Activated T-helper 1 cell treated with anti-CD3 and anti-CD28 coated beads, Interleukin-12 subunit alpha, Interleukin-12 subunit beta, Interleukin-2, Interleukin-4 antibody, amounts not matched to agents 30 ng/mL and 10 ng/mL and 1 ng/mL, durations not matched to agents 14 hours and 24 hours and 36 hours (primary cell): ENCODE measurements at regions not wholly inside any gene's neighbourhood (a gene's known extent, or its start where the extent isn't known, plus 50 kb on each side); places are given as distances from the start of the nearest gene placed in this dataset.

ENCODE experiments used
- DNase-seq: peaks from one replicate; pipeline ENCODE4 v3.0.0; 2021; ENCODE audit warnings: low spot score
- H3K27ac Mint-ChIP-seq: one replicate; pipeline ENCODE4 v1.8.0; 2021; ENCODE audit warnings: mild to moderate bottlenecking, mixed read lengths
- H3K27me3 Mint-ChIP-seq: one replicate; pipeline ENCODE4 v1.8.0; 2022; ENCODE audit warnings: mild to moderate bottlenecking, moderate library complexity, mixed read lengths; ENCODE audit not compliant: insufficient read depth
- H3K36me3 Mint-ChIP-seq: one replicate; pipeline ENCODE4 v1.8.0; 2021; ENCODE audit warnings: low read depth, mixed read lengths
- H3K4me1 Mint-ChIP-seq: one replicate; pipeline ENCODE4 v1.8.0; 2021; ENCODE audit warnings: low read depth, mixed read lengths
- H3K4me3 Mint-ChIP-seq: one replicate; pipeline ENCODE4 v1.8.0; 2021; ENCODE audit warnings: mild to moderate bottlenecking, moderate library complexity, mixed read lengths
- H3K9me3 Mint-ChIP-seq: one replicate; pipeline ENCODE4 v1.8.0; 2021; ENCODE audit warnings: mixed read lengths
- intact Hi-C: fragments of 100-400 bp; cut with micrococcal nuclease; formaldehyde crosslinking; loops from one replicate; pipeline ENCODE4 v1.15.1; 2024

DNA sequence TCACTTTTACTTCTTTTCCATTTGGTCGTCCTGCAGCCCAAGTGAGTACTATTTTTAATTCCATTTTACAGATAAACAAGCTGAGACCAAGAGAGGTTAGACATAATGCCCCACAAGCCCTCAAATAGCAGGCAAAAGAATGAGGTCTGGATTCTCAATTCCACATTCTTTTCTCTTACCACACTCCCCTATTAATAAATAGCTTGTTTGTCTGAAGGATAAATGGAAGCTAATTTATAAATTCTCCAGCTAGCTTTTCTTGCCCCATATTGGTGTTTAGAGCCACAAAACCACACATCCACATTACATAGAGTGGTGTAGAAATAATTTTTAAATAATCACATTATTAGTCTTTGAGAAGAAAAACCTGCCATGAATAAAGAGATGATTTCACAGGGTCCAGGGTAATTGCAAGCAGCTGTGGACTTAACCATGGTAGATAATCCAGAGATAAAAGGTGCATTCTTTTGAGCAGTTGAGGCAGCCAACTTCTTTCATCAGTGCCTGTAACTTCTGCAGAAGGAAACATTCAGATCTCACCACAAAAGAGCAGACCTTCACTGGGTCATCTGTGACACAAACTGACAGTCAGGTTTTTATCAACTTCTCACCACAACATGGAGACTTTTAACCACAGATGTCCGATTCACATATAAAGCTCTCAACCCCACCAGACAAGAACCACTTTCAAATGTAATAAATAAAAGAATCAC, 313.4 kb upstream of the STT3B start:
- Mint-ChIP-seq H3K27ac (peak overlapping the region; percentile 35), H3K27me3 (no peaks in the 10 kb centered on the region), H3K4me1 (peaks cover 80% of the 10 kb centered on the region), H3K9me3 (peaks cover 9% of the 10 kb centered on the region), H3K36me3 (peaks cover 10% of the 10 kb centered on the region), H3K4me3 (no peak overlapping the region)
- intact Hi-C loops, result loop anchor here (2.0 kb wide), 1 partner anchor 30 kb away; no protein-coding TSS in a partner anchor
- no peak for DNase-seq

- no peaks in the 10 kb centered on the region for H3K27me3 Mint-ChIP-seq
- intact Hi-C loops, result no loop called here
- H3K27ac Mint-ChIP-seq, result no peak overlapping the region
- H3K4me1 Mint-ChIP-seq, result peaks cover 71% of the 10 kb centered on the region
- no peak overlapping the region for H3K4me3 Mint-ChIP-seq
- peaks cover 9% of the 10 kb centered on the region for H3K9me3 Mint-ChIP-seq
- peaks cover 10% of the 10 kb centered on the region for H3K36me3 Mint-ChIP-seq
- no peak for DNase-seq
These were observed 312.3 kb upstream of the STT3B start for GRCh38 chr3:31220431-31220830.

GRCh38 chr3:31223278-31223677, 309.4 kb upstream of the STT3B start:
- H3K36me3 Mint-ChIP-seq, result peaks cover 8% of the 10 kb centered on the region
- peaks cover 13% of the 10 kb centered on the region for H3K9me3 Mint-ChIP-seq
- intact Hi-C loops, result no loop called here

DNA sequence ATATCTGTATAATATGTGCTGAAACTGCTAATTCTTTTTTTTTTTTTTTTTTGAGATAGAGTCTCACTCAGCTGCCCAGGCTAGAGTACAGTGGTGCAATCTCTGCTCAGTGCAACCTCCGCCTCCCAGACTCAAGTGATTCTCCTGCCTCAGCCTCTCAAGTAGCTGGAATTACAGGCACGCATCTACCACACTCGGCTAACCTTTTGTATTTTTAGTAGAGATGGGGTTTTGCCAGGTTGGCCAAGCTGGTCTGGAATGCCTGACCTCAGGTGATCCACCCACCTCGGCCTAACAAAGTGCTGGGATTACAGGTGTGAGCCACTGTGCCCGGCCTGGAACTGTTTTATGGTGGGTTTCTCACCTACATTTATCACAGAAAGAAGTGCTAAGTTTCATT, 307.8 kb upstream of the STT3B start:
- peaks cover 10% of the 10 kb centered on the region for H3K36me3 Mint-ChIP-seq
- DNase-seq, result no peak
- peaks cover 73% of the 10 kb centered on the region for H3K4me1 Mint-ChIP-seq
- no peaks in the 10 kb centered on the region for H3K27me3 Mint-ChIP-seq
- H3K9me3 Mint-ChIP-seq, result peaks cover 21% of the 10 kb centered on the region
- H3K4me3 Mint-ChIP-seq, result no peak overlapping the region
- H3K27ac Mint-ChIP-seq, result peak overlapping the region; percentile 15
- intact Hi-C loops, result loop anchor here (5.0 kb wide), 1 partner anchor 307 kb away; the partner anchor contains the start of gene STT3B

More at GRCh38 chr3:31223278-31223677, 309.4 kb upstream of the STT3B start:
- Mint-ChIP-seq H3K4me3 (no peak overlapping the region), H3K27ac (peak overlapping the region; percentile 31), H3K4me1 (peaks cover 74% of the 10 kb centered on the region), H3K27me3 (no peaks in the 10 kb centered on the region)
- no peak for DNase-seq

DNA sequence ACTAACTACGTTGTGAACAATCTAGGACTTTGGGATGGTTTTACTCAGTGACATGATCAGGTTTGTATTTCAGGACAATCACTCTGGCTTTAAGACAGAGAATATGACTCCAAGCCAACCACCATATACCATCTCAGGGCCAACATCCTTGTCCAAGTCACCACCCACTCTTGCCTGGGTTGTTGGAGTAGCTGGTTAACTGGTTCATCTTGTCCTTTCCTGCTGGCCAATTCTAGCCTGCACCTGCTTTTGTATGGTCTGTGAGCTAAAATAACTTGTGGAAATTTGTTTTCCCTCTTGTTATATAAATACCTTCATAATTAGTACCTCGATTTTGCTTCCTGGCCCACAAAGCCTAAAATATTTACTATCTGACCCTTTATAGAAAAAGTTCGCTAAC, 306.8 kb upstream of the STT3B start:
- DNase-seq, result no peak
- Mint-ChIP-seq H3K27ac (peak overlapping the region; percentile 70), H3K36me3 (peaks cover 5% of the 10 kb centered on the region), H3K9me3 (peaks cover 14% of the 10 kb centered on the region), H3K27me3 (no peaks in the 10 kb centered on the region), H3K4me3 (peak overlapping the region; percentile 12), H3K4me1 (peaks cover 73% of the 10 kb centered on the region)
- intact Hi-C loops, result loop anchor here (1.0 to 5.0 kb wide), 2 partner anchors 12 to 306 kb away; partner anchors contain the start of gene STT3B

DNA sequence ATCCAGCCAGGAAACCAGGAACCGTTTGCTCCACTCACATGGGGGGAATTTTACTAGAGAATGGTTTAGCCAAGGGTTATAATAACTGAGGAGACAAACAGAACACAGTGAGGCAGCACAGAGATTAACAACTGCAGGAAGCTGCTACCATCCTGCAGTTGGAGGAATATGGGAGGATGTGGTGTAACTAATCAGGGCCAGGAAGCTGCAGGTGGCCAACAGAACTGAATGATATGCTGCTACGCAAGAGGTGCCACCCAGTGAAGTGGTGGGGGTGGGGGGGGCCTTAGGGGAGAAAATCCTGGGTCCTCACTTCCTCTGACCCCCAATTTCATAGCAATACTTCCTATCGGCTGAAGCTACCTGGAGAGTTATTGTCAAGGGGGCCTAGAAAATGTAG, 306.4 kb upstream of the STT3B start:
- peak overlapping the region; percentile 17 for H3K4me3 Mint-ChIP-seq
- H3K36me3 Mint-ChIP-seq, result peaks cover 5% of the 10 kb centered on the region
- peak overlapping the region; percentile 70 for H3K27ac Mint-ChIP-seq
- H3K4me1 Mint-ChIP-seq, result peaks cover 76% of the 10 kb centered on the region
- H3K27me3 Mint-ChIP-seq, result no peaks in the 10 kb centered on the region
- intact Hi-C loops, result loop anchor here (1.0 to 5.0 kb wide), 2 partner anchors 12 to 306 kb away; partner anchors contain the start of gene STT3B
- peaks cover 13% of the 10 kb centered on the region for H3K9me3 Mint-ChIP-seq
- DNase-seq, result no peak

- H3K9me3 Mint-ChIP-seq, result peaks cover 13% of the 10 kb centered on the region
- no peak for DNase-seq
- peaks cover 5% of the 10 kb centered on the region for H3K36me3 Mint-ChIP-seq
- no peaks in the 10 kb centered on the region for H3K27me3 Mint-ChIP-seq
- intact Hi-C loops, result loop anchor here (1.0 to 5.0 kb wide), 2 partner anchors 9 to 305 kb away; partner anchors contain the start of gene STT3B
- H3K27ac Mint-ChIP-seq, result peak overlapping the region; percentile 70
- peak overlapping the region; percentile 17 for H3K4me3 Mint-ChIP-seq
- H3K4me1 Mint-ChIP-seq, result peaks cover 83% of the 10 kb centered on the region
These were observed 305.6 kb upstream of the STT3B start for GRCh38 chr3:31227131-31227562.

DNA sequence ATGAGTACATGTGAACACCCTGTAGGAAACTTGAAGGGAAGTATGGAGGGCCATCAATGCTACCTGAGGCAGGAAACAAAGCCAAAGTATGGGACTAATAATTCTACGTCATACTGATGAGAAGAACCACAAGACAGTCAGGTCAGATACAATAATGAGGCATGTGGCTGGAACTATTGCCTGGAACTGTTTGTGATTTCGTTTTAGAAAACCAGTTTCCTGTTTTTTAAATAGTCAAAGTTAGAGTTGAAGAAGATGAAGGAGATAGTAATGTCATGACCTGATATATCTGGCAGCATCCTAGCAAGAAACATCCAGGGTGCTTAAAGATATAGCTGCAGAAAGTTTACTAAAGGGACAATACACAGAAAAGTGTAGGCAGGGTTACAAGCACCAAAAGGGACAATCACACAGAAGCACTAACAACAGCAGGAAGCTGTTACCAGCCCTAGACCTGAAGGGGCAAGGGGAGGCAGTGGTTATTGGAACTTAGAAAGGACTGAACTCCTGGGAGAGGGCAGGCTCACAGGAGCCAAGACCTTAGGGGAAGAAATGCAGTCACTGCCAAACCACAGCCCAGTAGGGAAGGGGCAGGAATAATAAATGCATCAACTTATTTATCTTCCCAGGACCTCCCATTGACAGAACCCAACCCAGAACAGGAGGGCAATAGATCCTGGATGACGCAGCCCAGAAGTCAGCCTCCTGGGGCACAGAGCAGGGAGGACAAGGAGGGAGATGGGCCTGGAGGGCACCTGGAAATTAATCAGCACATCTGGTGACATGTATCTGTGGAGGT, 302.1 kb upstream of the STT3B start:
- intact Hi-C loops, result loop anchor here (1.0 kb wide), 1 partner anchor 22 kb away; no protein-coding TSS in a partner anchor
- Mint-ChIP-seq H3K27me3 (no peaks in the 10 kb centered on the region), H3K4me1 (peaks cover 91% of the 10 kb centered on the region), H3K27ac (peak overlapping the region; percentile 83), H3K4me3 (peak overlapping the region; percentile 13), H3K36me3 (peaks cover 7% of the 10 kb centered on the region), H3K9me3 (peaks cover 13% of the 10 kb centered on the region)
- DNase-seq, result no peak

DNA sequence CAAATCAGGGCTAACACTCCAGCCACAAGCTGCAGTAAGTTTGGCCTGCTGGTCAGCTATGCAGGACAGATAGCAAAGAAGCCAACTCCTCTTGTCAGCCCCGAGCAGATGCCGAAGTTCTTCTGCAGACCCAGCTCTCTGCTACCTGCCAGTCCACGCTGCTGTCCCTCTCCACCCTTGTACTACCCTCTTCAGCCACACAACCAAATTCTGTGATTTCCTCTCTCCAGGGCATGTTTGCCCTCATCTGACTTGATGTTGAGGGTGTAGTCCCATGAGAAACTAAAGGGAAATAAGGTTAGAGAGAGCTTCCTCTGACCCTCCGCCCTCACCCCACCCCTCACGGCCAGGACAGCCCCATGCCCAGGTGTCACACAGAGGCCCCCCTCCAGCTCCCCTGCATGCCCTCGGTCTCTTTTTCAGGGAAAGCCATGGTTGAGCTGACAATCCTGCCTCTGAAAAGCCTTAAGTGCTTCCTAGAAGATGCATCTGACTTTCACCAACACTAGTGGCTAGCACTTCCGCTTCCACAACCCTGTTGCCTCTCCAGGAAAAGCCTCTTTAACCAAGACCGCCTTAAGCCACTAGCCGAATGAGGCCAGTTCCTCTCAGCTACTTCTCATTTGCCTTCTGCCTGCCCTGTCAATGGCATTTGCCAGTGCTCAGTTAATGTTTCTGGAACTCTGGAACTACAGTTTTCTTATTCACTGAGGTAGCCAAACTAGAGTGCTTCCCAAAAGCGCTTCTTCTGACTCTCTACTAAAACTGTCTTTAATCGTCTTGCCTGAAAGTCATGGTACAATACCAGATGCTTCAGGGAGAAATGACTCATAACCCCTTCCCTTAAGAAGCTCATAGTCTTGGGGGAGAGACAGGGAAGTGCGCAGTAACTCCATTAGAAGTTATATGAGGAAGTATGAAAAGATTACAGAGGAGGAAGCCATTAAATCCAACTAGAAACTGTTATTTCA, 300.4 kb upstream of the STT3B start:
- no peak for DNase-seq
- Mint-ChIP-seq H3K4me3 (peak overlapping the region; percentile 8), H3K4me1 (peaks cover 74% of the 10 kb centered on the region), H3K27ac (peak overlapping the region; percentile 29), H3K27me3 (no peaks in the 10 kb centered on the region), H3K36me3 (peaks cover 7% of the 10 kb centered on the region), H3K9me3 (peaks cover 13% of the 10 kb centered on the region)
- intact Hi-C loops, result no loop called here

- Mint-ChIP-seq H3K4me3 (no peak overlapping the region), H3K27ac (no peak overlapping the region), H3K36me3 (peaks cover 6% of the 10 kb centered on the region), H3K27me3 (no peaks in the 10 kb centered on the region), H3K9me3 (peaks cover 1% of the 10 kb centered on the region), H3K4me1 (peaks cover 59% of the 10 kb centered on the region)
- DNase-seq, result no peak
- intact Hi-C loops, result no loop called here
These were observed 298.6 kb upstream of the STT3B start for GRCh38 chr3:31234145-31234544.

DNA sequence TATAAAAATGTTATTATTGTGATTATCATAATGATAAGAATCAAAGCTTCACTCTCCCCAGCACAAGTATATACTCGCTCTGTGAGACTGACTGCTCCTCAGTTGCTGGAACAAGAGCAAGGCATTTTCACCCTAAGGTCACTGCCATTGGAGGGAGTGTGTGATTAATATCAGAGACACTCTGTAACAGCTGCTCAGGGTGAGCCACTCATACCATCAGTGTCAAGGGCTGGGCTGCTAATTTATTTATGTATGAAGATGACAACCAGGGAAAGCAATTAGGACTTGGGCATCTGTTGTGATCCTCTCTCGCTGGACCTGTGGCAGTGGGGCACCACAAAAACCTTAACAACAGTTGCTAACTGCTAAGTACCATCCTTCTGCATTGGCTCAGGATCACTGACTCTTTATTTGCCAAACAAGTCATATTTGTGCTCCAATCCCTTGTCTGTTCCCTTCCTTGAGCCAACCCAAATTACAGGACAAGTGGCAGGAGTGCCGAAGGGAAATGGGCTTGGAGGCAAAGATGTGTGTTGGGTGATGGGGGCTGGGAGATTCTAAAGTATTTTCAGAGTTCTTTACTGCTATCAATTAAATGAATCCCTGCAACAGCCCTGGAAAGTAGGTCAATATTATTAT, 297.5 kb upstream of the STT3B start:
- Mint-ChIP-seq H3K36me3 (peaks cover 5% of the 10 kb centered on the region), H3K27me3 (no peaks in the 10 kb centered on the region), H3K4me1 (peaks cover 49% of the 10 kb centered on the region), H3K27ac (no peak overlapping the region), H3K4me3 (no peak overlapping the region), H3K9me3 (no peaks in the 10 kb centered on the region)
- no peak for DNase-seq
- intact Hi-C loops, result no loop called here

GRCh38 chr3:31237887-31238286, 294.8 kb upstream of the STT3B start:
- intact Hi-C loops, result no loop called here
- no peak for DNase-seq
- no peak overlapping the region for H3K4me3 Mint-ChIP-seq
- H3K27me3 Mint-ChIP-seq, result no peaks in the 10 kb centered on the region
- H3K36me3 Mint-ChIP-seq, result peaks cover 4% of the 10 kb centered on the region
- H3K27ac Mint-ChIP-seq, result no peak overlapping the region
- no peaks in the 10 kb centered on the region for H3K9me3 Mint-ChIP-seq
- H3K4me1 Mint-ChIP-seq, result peaks cover 45% of the 10 kb centered on the region
